Esophagus muscularis mucosa (tissue), 3 donors: ENCODE measurements at regions not wholly inside any gene's neighbourhood (a gene's known extent, or its start where the extent isn't known, plus 50 kb on each side); places are given as distances from the start of the nearest gene placed in this dataset.

Experiments
- CTCF ChIP-seq, 3 experiments: fragments of 200-600 bp in 2 of 3; fragments of 450-650 bp in 1 of 3; sonication (generic) in 2 of 3; IDR thresholded peaks; one replicate each; pipeline ENCODE4 v1.5.1; 2017 to 2019; ENCODE audit warnings: antibody characterized with exemption in 3 of 3, mild to moderate bottlenecking in 2 of 3, moderate library complexity in 1 of 3
- EP300 ChIP-seq: sonication (generic); formaldehyde crosslinking; IDR thresholded peaks from one replicate; pipeline ENCODE4 v1.6.1; 2017; ENCODE audit warnings: antibody characterized with exemption

DNA sequence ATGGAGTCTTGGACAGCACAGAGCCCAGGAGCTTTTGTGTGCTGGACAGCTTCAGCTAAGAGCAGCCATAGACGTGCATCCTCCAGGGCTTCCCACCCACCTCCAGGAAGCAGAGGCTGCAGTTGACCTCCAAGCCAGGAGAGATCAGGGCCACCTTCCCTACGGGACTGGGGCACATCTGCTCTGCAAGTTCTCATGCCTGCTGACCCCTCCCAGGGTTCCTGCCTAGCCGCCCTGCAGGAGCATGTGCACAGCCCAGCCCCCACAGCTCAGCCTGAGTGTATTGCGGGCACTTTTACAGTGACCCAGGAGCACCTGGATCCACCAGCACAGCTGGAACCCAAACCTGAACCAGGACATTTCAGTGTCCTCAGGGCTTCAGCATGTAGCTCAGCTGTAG, 915.2 kb downstream of the RPS29 start:
- TF ChIP-seq CTCF (IDR thresholded peaks at IDR 0.05) (no peak), EP300 (no peak)
